Esophagus squamous epithelium (tissue), 5 donors: ENCODE measurements at regions not wholly inside any gene's neighbourhood (a gene's known extent, or its start where the extent isn't known, plus 50 kb on each side); places are given as distances from the start of the nearest gene placed in this dataset.

Source experiments
- DNase-seq: peaks from one replicate; lab custom pipeline; 2025; lab: John Stamatoyannopoulos, UW
- H3K27ac ChIP-seq, 4 donors: fragments of 200-600 bp; sonication (generic); one replicate each; pipeline ENCODE4 v1.5.1; 2016 to 2019; ENCODE audit warnings: mild to moderate bottlenecking in 1 of 4
- H3K27me3 ChIP-seq, 4 donors: fragments of 200-600 bp; sonication (generic); 1 replicate in 3 of 4; 2 replicates in 1 of 4; pipeline versions ENCODE4 v1.5.1 to v1.6.0; 2017 to 2021; ENCODE audit warnings: antibody characterized with exemption in 1 of 4
- H3K36me3 ChIP-seq, 3 donors: fragments of 200-600 bp; sonication (generic); one replicate each; pipeline ENCODE4 v1.5.1; 2016 to 2019
- H3K4me1 ChIP-seq, 3 donors: fragments of 200-600 bp; sonication (generic); one replicate each; pipeline ENCODE4 v1.5.1; 2017 to 2019
- H3K4me3 ChIP-seq, 4 donors: fragments of 200-600 bp; sonication (generic); 1 replicate in 3 of 4; 2 replicates in 1 of 4; pipeline ENCODE4 v1.5.1; 2016 to 2019; ENCODE audit warnings: mild to moderate bottlenecking in 2 of 4, moderate library complexity in 1 of 4
- H3K9me3 ChIP-seq, 3 donors: fragments of 200-600 bp; sonication (generic); one replicate each; pipeline ENCODE4 v1.5.1; 2016 to 2019
- CTCF ChIP-seq, 6 experiments: fragments of 450-650 bp in 4 of 6; fragments of 200-600 bp in 2 of 6; sonication (generic) in 2 of 6; IDR thresholded peaks; one replicate each; pipeline ENCODE4 v1.5.1; 2016 to 2019; ENCODE audit warnings: antibody characterized with exemption in 6 of 6, mild to moderate bottlenecking in 4 of 6, moderate library complexity in 4 of 6
- POLR2A ChIP-seq, 4 donors: fragments of 450-650 bp; IDR thresholded peaks; one replicate each; pipeline ENCODE4 v1.6.1; 2017; ENCODE audit warnings: antibody characterized with exemption in 4 of 4, mild to moderate bottlenecking in 4 of 4, moderate library complexity in 3 of 4
- WGBS, 2 donors: methylation state at CpG; one replicate each; pipeline ENCODE4 v1.1.5; 2018; 5-methylcytosine and 5-hydroxymethylcytosine counted together
- intact Hi-C: fragments of 100-400 bp; cut with DNase I; formaldehyde crosslinking; loops from one replicate; pipeline ENCODE4 v1.15.0; 2022
- donor health status: DM: yes; HTN: yes; CAD: no.

- intact Hi-C loops, result no loop called here
- Histone ChIP-seq H3K4me3 (no peak overlapping the region), H3K4me1 (peaks cover 0 to 6% (median 0%) of the 10 kb centered on the region in 3 donors), H3K27me3 (no peaks in the 10 kb centered on the region), H3K27ac (no peak overlapping the region), H3K9me3 (no peaks in the 10 kb centered on the region), H3K36me3 (no peaks in the 10 kb centered on the region)
- DNase-seq, result no peak
- TF ChIP-seq POLR2A (IDR thresholded peaks at IDR 0.05), result no peak
- TF ChIP-seq CTCF (IDR thresholded peaks at IDR 0.05), result no peak
- WGBS, 2 donors, result 83 to 88% methylated on average over 4 of the region's 4 CpGs
These were observed 937.7 kb upstream of the SOX9 start for GRCh38 chr17:71183066-71183660.

- no peak for DNase-seq
- no peak for TF ChIP-seq CTCF (IDR thresholded peaks at IDR 0.05)
- no peak for TF ChIP-seq POLR2A (IDR thresholded peaks at IDR 0.05)
- intact Hi-C loops, result no loop called here
- H3K36me3 ChIP-seq, result no peaks in the 10 kb centered on the region
- no peak overlapping the region for H3K4me3 ChIP-seq
- 66 to 72% methylated on average over 4 of the region's 4 CpGs for WGBS, 2 donors
- no peaks in the 10 kb centered on the region for H3K27me3 ChIP-seq
- H3K9me3 ChIP-seq, result no peaks in the 10 kb centered on the region
- H3K27ac ChIP-seq, result no peak overlapping the region
- H3K4me1 ChIP-seq, result peaks cover 0 to 14% (median 0%) of the 10 kb centered on the region in 3 donors
These were observed 936.1 kb upstream of the SOX9 start for GRCh38 chr17:71184716-71185115.

- Histone ChIP-seq H3K27me3 (no peaks in the 10 kb centered on the region), H3K4me1 (peaks cover 0 to 19% (median 0%) of the 10 kb centered on the region in 3 donors), H3K36me3 (no peaks in the 10 kb centered on the region), H3K9me3 (no peaks in the 10 kb centered on the region), H3K4me3 (no peak overlapping the region), H3K27ac (no peak overlapping the region)
- 86 to 89% methylated on average over 8 of the region's 8 CpGs for WGBS, 2 donors
- intact Hi-C loops, result no loop called here
- DNase-seq, result no peak
- no peak for TF ChIP-seq POLR2A (IDR thresholded peaks at IDR 0.05)
- TF ChIP-seq CTCF (IDR thresholded peaks at IDR 0.05), result no peak
These were observed 933.5 kb upstream of the SOX9 start for GRCh38 chr17:71187145-71187878.

- H3K27me3 ChIP-seq, result no peaks in the 10 kb centered on the region
- peak overlapping the region in 2 of 4 donors; percentile 38 to 54 for H3K27ac ChIP-seq
- no peaks in the 10 kb centered on the region for H3K9me3 ChIP-seq
- TF ChIP-seq POLR2A (IDR thresholded peaks at IDR 0.05) (no peak), CTCF (IDR thresholded peaks at IDR 0.05) (no peak)
- H3K4me3 ChIP-seq, result no peak overlapping the region
- peaks cover 0 to 19% (median 0%) of the 10 kb centered on the region in 3 donors for H3K4me1 ChIP-seq
- DNase-seq, result no peak
- WGBS, 2 donors, result 38 to 47% methylated on average over 2 of the region's 2 CpGs
- intact Hi-C loops, result no loop called here
- no peaks in the 10 kb centered on the region for H3K36me3 ChIP-seq
These were observed 931.9 kb upstream of the SOX9 start for GRCh38 chr17:71188811-71189492.

- 53 to 66% methylated on average over 4 of the region's 4 CpGs for WGBS, 2 donors
- no peak for TF ChIP-seq POLR2A (IDR thresholded peaks at IDR 0.05)
- TF ChIP-seq CTCF (IDR thresholded peaks at IDR 0.05), result no peak
- Histone ChIP-seq H3K9me3 (no peaks in the 10 kb centered on the region), H3K27me3 (no peaks in the 10 kb centered on the region), H3K4me3 (no peak overlapping the region), H3K27ac (peak overlapping the region in 2 of 4 donors; percentile 38 to 54), H3K4me1 (peaks cover 0 to 19% (median 0%) of the 10 kb centered on the region in 3 donors), H3K36me3 (no peaks in the 10 kb centered on the region)
- DNase-seq, result no peak
- intact Hi-C loops, result no loop called here
These were observed 931.4 kb upstream of the SOX9 start for GRCh38 chr17:71189493-71189831.
